ENCODE measurements at regions not wholly inside any gene's neighbourhood (a gene's known extent, or its start where the extent isn't known, plus 50 kb on each side); places are given as distances from the start of the nearest gene placed in this dataset.

Small RNA genes lying in the stretch of these regions (small RNA-seq; reads per million reads assigned to genes)
- gene AL591926.1 (ENCODE audit: insufficient read length in 3 of 3, low read depth in 3 of 3, low replicate concordance in 1 of 3) (0 reads per million in 3 experiments), gene AL591926.4 (ENCODE audit: insufficient read length in 3 of 3, low read depth in 3 of 3, low replicate concordance in 1 of 3) (0 reads per million in 3 experiments), gene AL591926.5 (ENCODE audit: insufficient read length in 3 of 3, low read depth in 3 of 3, low replicate concordance in 1 of 3) (0 reads per million in 3 experiments), gene AL591926.6 (ENCODE audit: insufficient read length in 3 of 3, low read depth in 3 of 3, low replicate concordance in 1 of 3) (0 reads per million in 3 experiments), gene AL591926.8 (ENCODE audit: insufficient read length in 3 of 3, low read depth in 3 of 3, low replicate concordance in 1 of 3) (0 reads per million in 3 experiments), gene AL591926.9 (ENCODE audit: insufficient read length in 3 of 3, low read depth in 3 of 3, low replicate concordance in 1 of 3) (0 reads per million in 3 experiments), gene RF00019 (ENCODE audit: insufficient read length in 3 of 3, low read depth in 3 of 3, low replicate concordance in 1 of 3) (0 reads per million in 3 experiments), gene RF00156 (ENCODE audit: insufficient read length in 3 of 3, low read depth in 3 of 3, low replicate concordance in 1 of 3) (0 reads per million in 3 experiments), gene RN7SL565P (ENCODE audit: insufficient read length in 3 of 3, low read depth in 3 of 3, low replicate concordance in 1 of 3) (0 reads per million in 3 experiments)
